Stimulated activated CD8-positive, alpha-beta memory T cell treated with anti-CD3 and anti-CD28 coated beads, Interleukin-12 subunit alpha, Interleukin-12 subunit beta, amount 100 ng/mL, for 24 hours (primary cell): ENCODE measurements at regions not wholly inside any gene's neighbourhood (a gene's known extent, or its start where the extent isn't known, plus 50 kb on each side); places are given as distances from the start of the nearest gene placed in this dataset.

ENCODE experiments used
- DNase-seq: peaks from one replicate; pipeline ENCODE4 v3.0.0-alpha.2; 2020; ENCODE audit errors: extremely low read depth

GRCh38 chr4:53815281-53815680 lies 224.0 kb upstream of the LNX1 start:
- DNase-seq = no peak

GRCh38 chr4:53813998-53814397 lies 222.7 kb upstream of the LNX1 start:
- no peak for DNase-seq

- DNase-seq = no peak
Observed at GRCh38 chr4:53810643-53811042, 219.4 kb upstream of the LNX1 start.

- DNase-seq = no peak
Observed at GRCh38 chr4:53809816-53810215, 218.5 kb upstream of the LNX1 start.

GRCh38 chr4:53805291-53805690 lies 214.0 kb upstream of the LNX1 start:
- DNase-seq = no peak

- DNase-seq = no peak
Observed at GRCh38 chr4:53804719-53805118, 213.4 kb upstream of the LNX1 start.

GRCh38 chr4:53802500-53802899 lies 211.2 kb upstream of the LNX1 start:
- DNase-seq = no peak

- DNase-seq = no peak
Observed at GRCh38 chr4:53801373-53801772, 210.1 kb upstream of the LNX1 start.

- no peak for DNase-seq
Observed at GRCh38 chr4:53800741-53801140, 209.5 kb upstream of the LNX1 start.

GRCh38 chr4:53793096-53793495 lies 201.8 kb upstream of the LNX1 start:
- no peak for DNase-seq

GRCh38 chr4:53790286-53790685 lies 199.0 kb upstream of the LNX1 start:
- DNase-seq = no peak

- no peak for DNase-seq
Observed at GRCh38 chr4:53788621-53789020, 197.3 kb upstream of the LNX1 start.

- DNase-seq = no peak
Observed at GRCh38 chr4:53788011-53788410, 196.7 kb upstream of the LNX1 start.

- DNase-seq = no peak
Observed at GRCh38 chr4:53786632-53787031, 195.3 kb upstream of the LNX1 start.

GRCh38 chr4:53785996-53786395 lies 194.7 kb upstream of the LNX1 start:
- DNase-seq = no peak

- DNase-seq = no peak
Observed at GRCh38 chr4:53784112-53784511, 192.8 kb upstream of the LNX1 start.

GRCh38 chr4:53783208-53783859 lies 192.0 kb upstream of the LNX1 start:
- no peak for DNase-seq

GRCh38 chr4:53782458-53782845 lies 191.2 kb upstream of the LNX1 start:
- no peak for DNase-seq

GRCh38 chr4:53781629-53782457 lies 190.6 kb upstream of the LNX1 start:
- DNase-seq = no peak

GRCh38 chr4:53780736-53781400 lies 189.6 kb upstream of the LNX1 start:
- no peak for DNase-seq

- DNase-seq = no peak
Observed at GRCh38 chr4:53779025-53779424, 187.7 kb upstream of the LNX1 start.

GRCh38 chr4:53778155-53778554 lies 186.9 kb upstream of the LNX1 start:
- DNase-seq = no peak
